ENCODE measurements at regions not wholly inside any gene's neighbourhood (a gene's known extent, or its start where the extent isn't known, plus 50 kb on each side); places are given as distances from the start of the nearest gene placed in this dataset.
A peak's percentile ranks its signal among the peaks of the same experiment; 100 is the strongest.

GRCh38 chr1:98406352-98407088, 255.0 kb upstream of the SNX7 start:
- no peak for FAIRE-seq
- ChIA-PET CTCF (no interaction called here), POLR2A (interaction anchor here (1.0 kb wide), 1 partner anchor 83 kb away, joined by 4 read pairs; no protein-coding TSS in a partner anchor)
- no peak for DNase-seq (ENCODE audit: low read depth in 1 of 2, low spot score in 1 of 2)
- H3K4me3 ChIP-seq: no peak overlapping the region
- TF ChIP-seq RAD21 (conservative IDR thresholded peaks at IDR 0.05 in 1 of 2, IDR thresholded peaks at IDR 0.05 in 1 of 2) (peak; percentile 28 to 37; a peak in 1 of 5 replicates), GATA3 (IDR thresholded peaks at IDR 0.05; ENCODE audit: borderline replicate concordance) (no peak)
- TF ChIP-seq, protein P1, sequence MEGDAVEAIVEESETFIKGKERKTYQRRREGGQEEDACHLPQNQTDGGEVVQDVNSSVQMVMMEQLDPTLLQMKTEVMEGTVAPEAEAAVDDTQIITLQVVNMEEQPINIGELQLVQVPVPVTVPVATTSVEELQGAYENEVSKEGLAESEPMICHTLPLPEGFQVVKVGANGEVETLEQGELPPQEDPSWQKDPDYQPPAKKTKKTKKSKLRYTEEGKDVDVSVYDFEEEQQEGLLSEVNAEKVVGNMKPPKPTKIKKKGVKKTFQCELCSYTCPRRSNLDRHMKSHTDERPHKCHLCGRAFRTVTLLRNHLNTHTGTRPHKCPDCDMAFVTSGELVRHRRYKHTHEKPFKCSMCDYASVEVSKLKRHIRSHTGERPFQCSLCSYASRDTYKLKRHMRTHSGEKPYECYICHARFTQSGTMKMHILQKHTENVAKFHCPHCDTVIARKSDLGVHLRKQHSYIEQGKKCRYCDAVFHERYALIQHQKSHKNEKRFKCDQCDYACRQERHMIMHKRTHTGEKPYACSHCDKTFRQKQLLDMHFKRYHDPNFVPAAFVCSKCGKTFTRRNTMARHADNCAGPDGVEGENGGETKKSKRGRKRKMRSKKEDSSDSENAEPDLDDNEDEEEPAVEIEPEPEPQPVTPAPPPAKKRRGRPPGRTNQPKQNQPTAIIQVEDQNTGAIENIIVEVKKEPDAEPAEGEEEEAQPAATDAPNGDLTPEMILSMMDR (IDR thresholded peaks at IDR 0.05): peak; percentile 5; the same call in 1 of the 3 replicates
- H3K4me2 ChIP-seq: peak overlapping the region; percentile 69; the same call in 2 of the 3 replicates
- no peaks in the 10 kb centered on the region for H3K9me3 ChIP-seq
- no peak for ATAC-seq
- peaks cover 27% of the 10 kb centered on the region for H3K4me1 ChIP-seq
- WGBS (ENCODE audit: missing lambda C conversion rate): 40% methylated on average over 1 of the region's 1 CpG
- no peak overlapping the region for H3K27ac ChIP-seq

DNA sequence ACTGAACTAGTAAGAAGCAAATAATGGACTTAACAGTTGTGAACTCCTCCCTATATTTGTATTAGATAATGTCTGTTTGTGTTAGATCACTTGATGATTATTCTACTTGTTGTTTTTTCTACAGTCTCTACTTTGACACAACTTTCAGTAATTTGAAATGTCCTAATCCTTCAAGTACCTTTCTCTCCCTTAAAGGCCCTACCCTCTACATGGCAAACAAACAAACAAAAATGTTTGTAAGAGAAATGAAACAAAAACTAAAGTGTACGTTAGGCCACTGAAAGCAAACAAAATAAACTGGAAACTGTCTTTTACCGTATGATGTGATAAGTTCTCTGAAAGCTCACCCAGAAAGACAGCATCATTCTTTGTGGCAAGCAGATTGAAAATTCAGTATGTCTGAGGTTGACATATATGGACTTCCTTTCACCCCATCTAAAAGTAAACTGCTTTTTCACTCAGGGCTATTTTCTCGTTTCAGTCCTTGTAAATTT, 255.9 kb upstream of the SNX7 start:
- ATAC-seq: peak; percentile 13 to 50; a peak in 3 of 6 replicates
- no peak for TF ChIP-seq POLR2AphosphoS2 (conservative IDR thresholded peaks at IDR 0.05; ENCODE audit: low read length)
- no peak for TF ChIP-seq SREBF2 (IDR thresholded peaks at IDR 0.05)
- no peak for TF ChIP-seq ZFP36 (IDR thresholded peaks at IDR 0.05; ENCODE audit: borderline replicate concordance, partially characterized antibody)
- no peak for TF ChIP-seq NFE2L2 (conservative IDR thresholded peaks at IDR 0.05; ENCODE audit: low read length)
- no peak for TF ChIP-seq REST (IDR thresholded peaks at IDR 0.05)
- TF ChIP-seq RAD21 (conservative IDR thresholded peaks at IDR 0.05 in 1 of 2, IDR thresholded peaks at IDR 0.05 in 1 of 2): no peak
- CTCF ChIA-PET: no interaction called here
- no peak for FAIRE-seq
- peak in 1 of 2 experiments; percentile 24 for DNase-seq (ENCODE audit: low read depth in 1 of 2, low spot score in 1 of 2)
- 2% methylated on average over 3 of the region's 3 CpGs for WGBS (ENCODE audit: missing lambda C conversion rate)
- Histone ChIP-seq H3K4me2 (peak overlapping the region; percentile 69), H3K4me1 (peaks cover 27% of the 10 kb centered on the region), H3K27ac (peak overlapping the region in 1 of 2 experiments; percentile 48; a peak in 1 of 6 replicates), H3K9me3 (no peaks in the 10 kb centered on the region), H3K4me3 (no peak overlapping the region)
- POLR2A ChIA-PET: interaction anchor here (0.7 to 1.0 kb wide), 2 partner anchors 8 to 82 kb away, joined by 4 read pairs; no protein-coding TSS in a partner anchor

GRCh38 chr1:98404866-98405265, 256.7 kb upstream of the SNX7 start:
- no peaks in the 10 kb centered on the region for H3K9me3 ChIP-seq
- peaks cover 27% of the 10 kb centered on the region for H3K4me1 ChIP-seq
- ATAC-seq: no peak
- WGBS (ENCODE audit: missing lambda C conversion rate): 88% methylated on average over 2 of the region's 2 CpGs
- POLR2A ChIA-PET: no interaction called here
- CTCF ChIA-PET: no interaction called here
- no peak overlapping the region for H3K4me2 ChIP-seq
- H3K27ac ChIP-seq: no peak overlapping the region
- FAIRE-seq: no peak
- H3K4me3 ChIP-seq: no peak overlapping the region
- no peak for DNase-seq (ENCODE audit: low read depth in 1 of 2, low spot score in 1 of 2)
- no peak for TF ChIP-seq PHF8 (IDR thresholded peaks at IDR 0.05; ENCODE audit: borderline replicate concordance, low read depth)
- no peak for TF ChIP-seq POLR2AphosphoS2 (conservative IDR thresholded peaks at IDR 0.05; ENCODE audit: low read length)
- TF ChIP-seq, protein P2, sequence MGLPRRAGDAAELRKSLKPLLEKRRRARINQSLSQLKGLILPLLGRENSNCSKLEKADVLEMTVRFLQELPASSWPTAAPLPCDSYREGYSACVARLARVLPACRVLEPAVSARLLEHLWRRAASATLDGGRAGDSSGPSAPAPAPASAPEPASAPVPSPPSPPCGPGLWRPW (IDR thresholded peaks at IDR 0.05): no peak
- no peak for TF ChIP-seq RCOR1 (IDR thresholded peaks at IDR 0.05; ENCODE audit: low read depth, low read length)
- TF ChIP-seq SMC3 (IDR thresholded peaks at IDR 0.05): no peak
- no peak for TF ChIP-seq RAD21 (conservative IDR thresholded peaks at IDR 0.05 in 1 of 2, IDR thresholded peaks at IDR 0.05 in 1 of 2)
- no peak for TF ChIP-seq CHD2 (IDR thresholded peaks at IDR 0.05; ENCODE audit: low read length, partially characterized antibody)
- TF ChIP-seq ZFP36 (IDR thresholded peaks at IDR 0.05; ENCODE audit: borderline replicate concordance, partially characterized antibody): no peak
- no peak for TF ChIP-seq NFE2L2 (conservative IDR thresholded peaks at IDR 0.05; ENCODE audit: low read length)
- TF ChIP-seq ZC3H11A (IDR thresholded peaks at IDR 0.05): no peak
- TF ChIP-seq ZSCAN20 (CRISPR knock-in tag; IDR thresholded peaks at IDR 0.05): no peak
- TF ChIP-seq ZNF302 (CRISPR knock-in tag; IDR thresholded peaks at IDR 0.05): no peak
- TF ChIP-seq EP300 (IDR thresholded peaks at IDR 0.05): no peak
- TF ChIP-seq MYC (IDR thresholded peaks at IDR 0.05; ENCODE audit: borderline replicate concordance, low read length): no peak
- TF ChIP-seq RARB (CRISPR knock-in tag; IDR thresholded peaks at IDR 0.05): no peak
- TF ChIP-seq, protein P3, sequence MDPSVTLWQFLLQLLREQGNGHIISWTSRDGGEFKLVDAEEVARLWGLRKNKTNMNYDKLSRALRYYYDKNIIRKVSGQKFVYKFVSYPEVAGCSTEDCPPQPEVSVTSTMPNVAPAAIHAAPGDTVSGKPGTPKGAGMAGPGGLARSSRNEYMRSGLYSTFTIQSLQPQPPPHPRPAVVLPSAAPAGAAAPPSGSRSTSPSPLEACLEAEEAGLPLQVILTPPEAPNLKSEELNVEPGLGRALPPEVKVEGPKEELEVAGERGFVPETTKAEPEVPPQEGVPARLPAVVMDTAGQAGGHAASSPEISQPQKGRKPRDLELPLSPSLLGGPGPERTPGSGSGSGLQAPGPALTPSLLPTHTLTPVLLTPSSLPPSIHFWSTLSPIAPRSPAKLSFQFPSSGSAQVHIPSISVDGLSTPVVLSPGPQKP (IDR thresholded peaks at IDR 0.05; ENCODE audit: low read depth, low read length): no peak
